ENCODE measurements at regions not wholly inside any gene's neighbourhood (a gene's known extent, or its start where the extent isn't known, plus 50 kb on each side); places are given as distances from the start of the nearest gene placed in this dataset.
"Not testable (repeated sequence)": the region's sequence is repeated elsewhere in the genome, so short reads cannot be mapped to it uniquely, and the experiment has no call there.

GRCh38 chr5:84885485-84886258 lies 501.0 kb upstream of the EDIL3 start:
- POLR2A ChIA-PET (ENCODE audit: partially characterized antibody) = no interaction called here

DNA sequence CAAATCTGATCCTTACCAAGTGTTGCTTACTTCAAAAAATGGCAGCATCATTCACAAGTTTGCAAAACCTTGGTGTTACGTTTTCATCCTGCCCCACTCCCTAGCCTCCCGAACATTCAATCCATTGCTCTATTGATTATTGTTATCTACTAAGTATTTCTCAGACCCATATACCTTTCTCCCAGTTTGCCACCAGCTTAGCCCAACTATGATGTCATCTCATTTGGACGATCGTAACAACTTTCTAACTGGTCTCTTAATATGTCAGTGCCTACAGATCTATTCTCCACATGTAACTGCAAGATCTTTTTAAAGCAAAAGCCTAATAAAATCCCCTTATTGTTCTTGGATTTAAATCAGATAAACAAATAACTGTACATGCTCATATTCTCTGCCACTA lies 497.1 kb upstream of the EDIL3 start:
- Mint-ChIP-seq H3K9me3 (peaks cover 0 to 8% (median under 1%) of the 10 kb centered on the region in 8 donors), H3K4me3 (no peak overlapping the region), H3K4me1 (no peaks in the 10 kb centered on the region), H3K27me3 (no peaks in the 10 kb centered on the region), H3K36me3 (no peaks in the 10 kb centered on the region), H3K27ac (no peak overlapping the region)
- H3K36me3 ChIP-seq (ENCODE audit: insufficient read depth, low read length) = no peaks in the 10 kb centered on the region
- H3K4me1 ChIP-seq (ENCODE audit: insufficient read depth, low read length) = no peaks in the 10 kb centered on the region
- POLR2A ChIA-PET (ENCODE audit: partially characterized antibody) = no interaction called here
- H3K27me3 ChIP-seq (ENCODE audit: insufficient read depth, low read length) = no peaks in the 10 kb centered on the region
- CTCF ChIA-PET (ENCODE audit: partially characterized antibody) = no interaction called here
- no peak overlapping the region for H3K27ac ChIP-seq (ENCODE audit: low read depth, low read length)
- H3K9me3 ChIP-seq (ENCODE audit: control insufficient read depth in 1 of 2, low read length in 2 of 2) = no peaks in the 10 kb centered on the region
- H3K4me3 ChIP-seq (ENCODE audit: low read length in 2 of 2) = no peak overlapping the region
- intact Hi-C loops (cut with micrococcal nuclease) = no loop called here
- no peak for DNase-seq

More at GRCh38 chr5:84885485-84886258, 501.0 kb upstream of the EDIL3 start:
- H3K36me3 ChIP-seq (ENCODE audit: insufficient read depth, low read length) = no peaks in the 10 kb centered on the region
- H3K4me3 Mint-ChIP-seq = no peak overlapping the region
- CTCF ChIA-PET (ENCODE audit: partially characterized antibody) = no interaction called here
- H3K27me3 Mint-ChIP-seq = no peaks in the 10 kb centered on the region
- no peak overlapping the region for H3K27ac Mint-ChIP-seq
- H3K36me3 Mint-ChIP-seq = no peaks in the 10 kb centered on the region
- no peak overlapping the region for H3K4me3 ChIP-seq (ENCODE audit: low read length in 2 of 2)
- H3K4me1 ChIP-seq (ENCODE audit: insufficient read depth, low read length) = no peaks in the 10 kb centered on the region
- DNase-seq = no peak
- intact Hi-C loops (cut with micrococcal nuclease) = no loop called here
- H3K9me3 ChIP-seq (ENCODE audit: control insufficient read depth in 1 of 2, low read length in 2 of 2) = no peaks in the 10 kb centered on the region
- H3K9me3 Mint-ChIP-seq = peaks cover under 1 to 11% (median 4%) of the 10 kb centered on the region in 8 donors
- no peaks in the 10 kb centered on the region for H3K27me3 ChIP-seq (ENCODE audit: insufficient read depth, low read length)
- no peaks in the 10 kb centered on the region for H3K4me1 Mint-ChIP-seq
- H3K27ac ChIP-seq (ENCODE audit: low read depth, low read length) = no peak overlapping the region

DNA sequence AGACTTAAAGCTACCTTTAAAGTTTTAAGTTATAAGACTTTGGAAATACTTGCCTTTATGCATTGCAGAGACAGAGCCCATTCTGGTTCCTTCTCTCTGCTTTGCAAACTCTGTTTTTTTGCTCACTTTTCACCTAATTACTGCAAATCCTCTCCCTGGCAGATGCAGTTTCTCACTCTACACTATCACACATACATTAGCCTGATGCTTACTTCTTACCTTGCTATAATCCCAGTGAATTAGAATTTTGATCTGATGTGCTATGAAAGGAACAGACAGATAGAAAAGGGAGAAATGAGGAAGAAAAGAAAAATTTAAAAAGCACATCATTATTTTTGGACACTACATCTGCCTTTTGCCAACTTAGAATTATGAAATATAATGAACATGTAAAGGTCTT lies 489.5 kb upstream of the EDIL3 start:
- H3K36me3 Mint-ChIP-seq = no peaks in the 10 kb centered on the region
- H3K27me3 Mint-ChIP-seq = no peaks in the 10 kb centered on the region
- no peak overlapping the region for H3K27ac ChIP-seq (ENCODE audit: low read depth, low read length)
- no peaks in the 10 kb centered on the region for H3K27me3 ChIP-seq (ENCODE audit: insufficient read depth, low read length)
- H3K4me1 ChIP-seq (ENCODE audit: insufficient read depth, low read length) = no peaks in the 10 kb centered on the region
- ChIA-PET POLR2A (ENCODE audit: partially characterized antibody) (interaction anchor here (0.6 kb wide), 1 partner anchor 1944 kb away, joined by 3 read pairs; no protein-coding TSS in a partner anchor), CTCF (ENCODE audit: partially characterized antibody) (no interaction called here)
- intact Hi-C loops (cut with micrococcal nuclease) = no loop called here
- H3K4me3 Mint-ChIP-seq = no peak overlapping the region
- DNase-seq = no peak
- peaks cover 0 to 18% (median 3%) of the 10 kb centered on the region in 8 donors for H3K9me3 Mint-ChIP-seq
- no peak overlapping the region for H3K27ac Mint-ChIP-seq
- no peaks in the 10 kb centered on the region for H3K36me3 ChIP-seq (ENCODE audit: insufficient read depth, low read length)
- no peak overlapping the region for H3K4me3 ChIP-seq (ENCODE audit: low read length in 2 of 2)
- H3K9me3 ChIP-seq (ENCODE audit: control insufficient read depth in 1 of 2, low read length in 2 of 2) = no peaks in the 10 kb centered on the region
- H3K4me1 Mint-ChIP-seq = no peaks in the 10 kb centered on the region

- intact Hi-C loops (cut with micrococcal nuclease) = no loop called here
- POLR2A ChIA-PET (ENCODE audit: partially characterized antibody) = no interaction called here
These were observed 488.1 kb upstream of the EDIL3 start for GRCh38 chr5:84872768-84873167.

GRCh38 chr5:84870369-84870768 lies 485.7 kb upstream of the EDIL3 start:
- Histone ChIP-seq H3K27me3 (ENCODE audit: insufficient read depth, low read length) (no peaks in the 10 kb centered on the region), H3K4me3 (ENCODE audit: low read length in 2 of 2) (no peak overlapping the region), H3K9me3 (ENCODE audit: control insufficient read depth in 1 of 2, low read length in 2 of 2) (no peaks in the 10 kb centered on the region), H3K36me3 (ENCODE audit: insufficient read depth, low read length) (no peaks in the 10 kb centered on the region), H3K27ac (ENCODE audit: low read depth, low read length) (no peak overlapping the region), H3K4me1 (ENCODE audit: insufficient read depth, low read length) (no peaks in the 10 kb centered on the region)
- Mint-ChIP-seq H3K27me3 (no peaks in the 10 kb centered on the region), H3K9me3 (peaks cover 0 to 14% (median 5%) of the 10 kb centered on the region in 8 donors), H3K4me3 (no peak overlapping the region), H3K27ac (no peak overlapping the region), H3K36me3 (no peaks in the 10 kb centered on the region), H3K4me1 (no peaks in the 10 kb centered on the region)
- DNase-seq = no peak
- POLR2A ChIA-PET (ENCODE audit: partially characterized antibody) = no interaction called here
- intact Hi-C loops (cut with micrococcal nuclease) = no loop called here
- CTCF ChIA-PET (ENCODE audit: partially characterized antibody) = no interaction called here

More at GRCh38 chr5:84872768-84873167, 488.1 kb upstream of the EDIL3 start:
- Mint-ChIP-seq H3K27ac (no peak overlapping the region), H3K36me3 (no peaks in the 10 kb centered on the region), H3K9me3 (peaks cover 0 to 14% (median 6%) of the 10 kb centered on the region in 8 donors), H3K27me3 (no peaks in the 10 kb centered on the region), H3K4me3 (no peak overlapping the region), H3K4me1 (no peaks in the 10 kb centered on the region)
- H3K36me3 ChIP-seq (ENCODE audit: insufficient read depth, low read length) = no peaks in the 10 kb centered on the region
- no peaks in the 10 kb centered on the region for H3K9me3 ChIP-seq (ENCODE audit: control insufficient read depth in 1 of 2, low read length in 2 of 2)
- H3K27me3 ChIP-seq (ENCODE audit: insufficient read depth, low read length) = no peaks in the 10 kb centered on the region
- DNase-seq = no peak
- no peak overlapping the region for H3K4me3 ChIP-seq (ENCODE audit: low read length in 2 of 2)
- H3K4me1 ChIP-seq (ENCODE audit: insufficient read depth, low read length) = no peaks in the 10 kb centered on the region
- CTCF ChIA-PET (ENCODE audit: partially characterized antibody) = no interaction called here
- no peak overlapping the region for H3K27ac ChIP-seq (ENCODE audit: low read depth, low read length)

- H3K4me3 ChIP-seq (ENCODE audit: low read length in 2 of 2) = no peak overlapping the region
- DNase-seq = no peak
- Mint-ChIP-seq H3K27me3 (no peaks in the 10 kb centered on the region), H3K27ac (no peak overlapping the region), H3K4me1 (no peaks in the 10 kb centered on the region), H3K4me3 (no peak overlapping the region), H3K9me3 (peaks cover 0 to 13% (median 6%) of the 10 kb centered on the region in 8 donors), H3K36me3 (no peaks in the 10 kb centered on the region)
- no peaks in the 10 kb centered on the region for H3K4me1 ChIP-seq (ENCODE audit: insufficient read depth, low read length)
- H3K27ac ChIP-seq (ENCODE audit: low read depth, low read length) = no peak overlapping the region
- no peaks in the 10 kb centered on the region for H3K36me3 ChIP-seq (ENCODE audit: insufficient read depth, low read length)
- ChIA-PET CTCF (ENCODE audit: partially characterized antibody) (no interaction called here), POLR2A (ENCODE audit: partially characterized antibody) (no interaction called here)
- H3K27me3 ChIP-seq (ENCODE audit: insufficient read depth, low read length) = no peaks in the 10 kb centered on the region
- intact Hi-C loops (cut with micrococcal nuclease) = no loop called here
- no peaks in the 10 kb centered on the region for H3K9me3 ChIP-seq (ENCODE audit: control insufficient read depth in 1 of 2, low read length in 2 of 2)
These were observed 485.0 kb upstream of the EDIL3 start for GRCh38 chr5:84869675-84870074.

- Mint-ChIP-seq H3K9me3 (peaks cover 0 to 15% (median 6%) of the 10 kb centered on the region in 8 donors), H3K27ac (peak overlapping the region in 1 of 7 donors; percentile 64)
- H3K4me3 ChIP-seq (ENCODE audit: low read length in 2 of 2); H3K27ac ChIP-seq (ENCODE audit: low read depth, low read length); H3K4me3 Mint-ChIP-seq; H3K36me3 Mint-ChIP-seq; intact Hi-C loops (cut with micrococcal nuclease); POLR2A ChIA-PET (ENCODE audit: partially characterized antibody); DNase-seq; H3K9me3 ChIP-seq (ENCODE audit: control insufficient read depth in 1 of 2, low read length in 2 of 2); H3K4me1 ChIP-seq (ENCODE audit: insufficient read depth, low read length); H3K27me3 ChIP-seq (ENCODE audit: insufficient read depth, low read length); H3K36me3 ChIP-seq (ENCODE audit: insufficient read depth, low read length); H3K27me3 Mint-ChIP-seq; H3K4me1 Mint-ChIP-seq: not testable (repeated sequence)
- CTCF ChIA-PET (ENCODE audit: partially characterized antibody) = interaction anchor here (0.6 kb wide), 1 partner anchor 150 kb away, joined by 3 read pairs; no protein-coding TSS in a partner anchor
These were observed 479.3 kb upstream of the EDIL3 start for GRCh38 chr5:84863936-84864335.

All from CD4-positive, alpha-beta memory T cell (primary cell).